ENCODE measurements at regions not wholly inside any gene's neighbourhood (a gene's known extent, or its start where the extent isn't known, plus 50 kb on each side); places are given as distances from the start of the nearest gene placed in this dataset.

DNA sequence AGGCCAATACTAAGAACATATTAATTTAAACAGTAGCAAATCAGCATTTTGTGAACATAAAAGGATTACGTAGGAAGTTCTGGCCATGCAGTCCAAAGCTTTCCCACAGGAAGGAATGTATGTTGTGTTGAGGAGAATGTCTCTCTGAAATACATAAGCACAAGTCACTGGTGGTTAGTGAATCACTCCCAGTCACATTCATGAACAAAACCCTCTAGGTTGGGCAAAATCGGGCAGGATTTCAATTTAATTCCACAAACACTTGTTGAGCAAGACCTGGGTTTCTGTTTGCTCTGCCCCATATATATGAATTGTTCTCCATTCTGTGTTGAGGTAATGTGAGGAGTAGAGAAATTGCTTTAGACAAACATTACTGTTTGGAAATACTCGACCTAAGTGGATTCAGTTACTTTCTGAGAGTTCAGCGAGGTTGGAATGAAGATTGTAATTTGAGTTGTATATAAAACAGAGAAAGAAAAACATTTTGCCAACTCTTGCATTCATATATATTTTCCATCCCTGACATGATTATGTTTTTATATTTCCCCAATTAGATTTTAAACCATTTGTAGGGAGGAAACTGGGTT is 127.6 kb upstream of the RPS23 start:
- DNase-seq (ENCODE audit: low read depth, low spot score) (no peak), FAIRE-seq (no peak), ATAC-seq (no peak)
- no peak overlapping the region for H2AFZ ChIP-seq (ENCODE audit: control insufficient read depth, low read depth, low read length)
- intact Hi-C loops (cut with micrococcal nuclease; ENCODE audit: unreplicated experiment), result no loop called here
- H4K20me1 ChIP-seq (ENCODE audit: control insufficient read depth, insufficient read depth), result no peaks in the 10 kb centered on the region
- H3K4me1 ChIP-seq (ENCODE audit: control insufficient read depth, insufficient read depth, low read length), result no peaks in the 10 kb centered on the region
- no TSS peak for BruUV-seq (replicated peaks)
- ChIA-PET POLR2A (no interaction called here), SMC1A (ENCODE audit: uncharacterized antibody, unreplicated experiment) (no interaction called here), CTCF (no interaction called here), RAD21 (ENCODE audit: unreplicated experiment) (no interaction called here)
- no peak overlapping the region for H3K4me2 ChIP-seq (ENCODE audit: control insufficient read depth, insufficient read depth)
- H3K4me3 ChIP-seq, result no peak overlapping the region
- H3K79me2 ChIP-seq (ENCODE audit: control insufficient read depth, insufficient read depth, low read length), result no peaks in the 10 kb centered on the region
- H3K9ac ChIP-seq (ENCODE audit: control insufficient read depth, insufficient read depth, low read length), result no peak overlapping the region
- no peak overlapping the region for H3K27ac ChIP-seq (ENCODE audit: control insufficient read depth, insufficient read depth)
- no peaks in the 10 kb centered on the region for H3K27me3 ChIP-seq (replicated peaks in 1 of 2; ENCODE audit: control insufficient read depth in 2 of 2, insufficient read depth in 2 of 2, low read length in 1 of 2)
- WGBS (ENCODE audit: insufficient coverage, insufficient replicate concordance, low lambda C conversion rate, missing lambda C conversion rate), result 17% methylated on average over 4 of the region's 4 CpGs
- no peaks in the 10 kb centered on the region; the same call in 2 of the 3 replicates for H3K9me3 ChIP-seq (replicated peaks; ENCODE audit: control insufficient read depth, insufficient read depth, low read length)
- H3K36me3 ChIP-seq (ENCODE audit: control insufficient read depth in 2 of 2, insufficient read depth in 2 of 2, low read length in 1 of 2), result no peaks in the 10 kb centered on the region
- in situ Hi-C loops (cut with MboI), result no loop called here
- TF ChIP-seq RCOR1 (conservative IDR thresholded peaks at IDR 0.05; ENCODE audit: low read depth, low read length) (no peak), MLLT1 (IDR thresholded peaks at IDR 0.05) (no peak), POLR2AphosphoS2 (IDR thresholded peaks at IDR 0.05; ENCODE audit: low read depth, low read length) (no peak), SP1 (IDR thresholded peaks at IDR 0.05; ENCODE audit: low read depth, low read length) (no peak), NBN (IDR thresholded peaks at IDR 0.05) (no peak), ZZZ3 (IDR thresholded peaks at IDR 0.05; ENCODE audit: control insufficient read depth, insufficient read length, low read depth) (no peak), FOXM1 (IDR thresholded peaks at IDR 0.05; ENCODE audit: low read depth, low read length) (no peak), ZBTB4 (CRISPR knock-in tag; IDR thresholded peaks at IDR 0.05) (no peak), POU2F2 (IDR thresholded peaks at IDR 0.05; ENCODE audit: borderline replicate concordance, low read depth, low read length) (no peak), IRF5 (IDR thresholded peaks at IDR 0.05; ENCODE audit: borderline replicate concordance) (no peak), KDM1A (IDR thresholded peaks at IDR 0.05; ENCODE audit: borderline replicate concordance) (no peak), HDGF (IDR thresholded peaks at IDR 0.05) (no peak)
- TF ChIP-seq, protein P1, sequence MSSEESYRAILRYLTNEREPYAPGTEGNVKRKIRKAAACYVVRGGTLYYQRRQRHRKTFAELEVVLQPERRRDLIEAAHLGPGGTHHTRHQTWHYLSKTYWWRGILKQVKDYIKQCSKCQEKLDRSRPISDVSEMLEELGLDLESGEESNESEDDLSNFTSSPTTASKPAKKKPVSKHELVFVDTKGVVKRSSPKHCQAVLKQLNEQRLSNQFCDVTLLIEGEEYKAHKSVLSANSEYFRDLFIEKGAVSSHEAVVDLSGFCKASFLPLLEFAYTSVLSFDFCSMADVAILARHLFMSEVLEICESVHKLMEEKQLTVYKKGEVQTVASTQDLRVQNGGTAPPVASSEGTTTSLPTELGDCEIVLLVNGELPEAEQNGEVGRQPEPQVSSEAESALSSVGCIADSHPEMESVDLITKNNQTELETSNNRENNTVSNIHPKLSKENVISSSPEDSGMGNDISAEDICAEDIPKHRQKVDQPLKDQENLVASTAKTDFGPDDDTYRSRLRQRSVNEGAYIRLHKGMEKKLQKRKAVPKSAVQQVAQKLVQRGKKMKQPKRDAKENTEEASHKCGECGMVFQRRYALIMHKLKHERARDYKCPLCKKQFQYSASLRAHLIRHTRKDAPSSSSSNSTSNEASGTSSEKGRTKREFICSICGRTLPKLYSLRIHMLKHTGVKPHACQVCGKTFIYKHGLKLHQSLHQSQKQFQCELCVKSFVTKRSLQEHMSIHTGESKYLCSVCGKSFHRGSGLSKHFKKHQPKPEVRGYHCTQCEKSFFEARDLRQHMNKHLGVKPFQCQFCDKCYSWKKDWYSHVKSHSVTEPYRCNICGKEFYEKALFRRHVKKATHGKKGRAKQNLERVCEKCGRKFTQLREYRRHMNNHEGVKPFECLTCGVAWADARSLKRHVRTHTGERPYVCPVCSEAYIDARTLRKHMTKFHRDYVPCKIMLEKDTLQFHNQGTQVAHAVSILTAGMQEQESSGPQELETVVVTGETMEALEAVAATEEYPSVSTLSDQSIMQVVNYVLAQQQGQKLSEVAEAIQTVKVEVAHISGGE (CRISPR knock-in tag; IDR thresholded peaks at IDR 0.05), result no peak
- TF ChIP-seq, protein P2, sequence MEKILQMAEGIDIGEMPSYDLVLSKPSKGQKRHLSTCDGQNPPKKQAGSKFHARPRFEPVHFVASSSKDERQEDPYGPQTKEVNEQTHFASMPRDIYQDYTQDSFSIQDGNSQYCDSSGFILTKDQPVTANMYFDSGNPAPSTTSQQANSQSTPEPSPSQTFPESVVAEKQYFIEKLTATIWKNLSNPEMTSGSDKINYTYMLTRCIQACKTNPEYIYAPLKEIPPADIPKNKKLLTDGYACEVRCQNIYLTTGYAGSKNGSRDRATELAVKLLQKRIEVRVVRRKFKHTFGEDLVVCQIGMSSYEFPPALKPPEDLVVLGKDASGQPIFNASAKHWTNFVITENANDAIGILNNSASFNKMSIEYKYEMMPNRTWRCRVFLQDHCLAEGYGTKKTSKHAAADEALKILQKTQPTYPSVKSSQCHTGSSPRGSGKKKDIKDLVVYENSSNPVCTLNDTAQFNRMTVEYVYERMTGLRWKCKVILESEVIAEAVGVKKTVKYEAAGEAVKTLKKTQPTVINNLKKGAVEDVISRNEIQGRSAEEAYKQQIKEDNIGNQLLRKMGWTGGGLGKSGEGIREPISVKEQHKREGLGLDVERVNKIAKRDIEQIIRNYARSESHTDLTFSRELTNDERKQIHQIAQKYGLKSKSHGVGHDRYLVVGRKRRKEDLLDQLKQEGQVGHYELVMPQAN (conservative IDR thresholded peaks at IDR 0.05), result no peak

Data from GM12878 (cell line).